ENCODE measurements at regions not wholly inside any gene's neighbourhood (a gene's known extent, or its start where the extent isn't known, plus 50 kb on each side); places are given as distances from the start of the nearest gene placed in this dataset.

- TF ChIP-seq TAF1 (IDR thresholded peaks at IDR 0.05; ENCODE audit: low read depth, low read length): no peak
- no peak for TF ChIP-seq PAX5 (IDR thresholded peaks at IDR 0.05; ENCODE audit: insufficient read depth, low read length, severe bottlenecking)
- no peak for TF ChIP-seq POLR2A (IDR thresholded peaks at IDR 0.05; ENCODE audit: low read depth, low read length)
- no peak for TF ChIP-seq POLR2AphosphoS5 (IDR thresholded peaks at IDR 0.05; ENCODE audit: low read depth, low read length)
- TF ChIP-seq SPI1 (IDR thresholded peaks at IDR 0.05; ENCODE audit: low read depth, low read length): no peak
These were observed 366.3 kb upstream of the ESRRG start for GRCh38 chr1:217089361-217090014.

All from GM12891 (cell line).